AG04449 (cell line): ENCODE measurements at regions not wholly inside any gene's neighbourhood (a gene's known extent, or its start where the extent isn't known, plus 50 kb on each side); places are given as distances from the start of the nearest gene placed in this dataset.

Source experiments
- CTCF ChIA-PET: fragments of 350-600 bp; formaldehyde crosslinking; extraction: SDS; loops from one replicate; lab custom pipeline; 2021; ENCODE audit warnings: antibody characterized with exemption; lab: Yijun Ruan, JAX
- POLR2A ChIA-PET: fragments of 400-600, 350-600 bp; formaldehyde crosslinking; extraction: SDS; loops from one replicate; lab custom pipeline; 2020; ENCODE audit warnings: antibody characterized with exemption, inconsistent platforms; lab: Yijun Ruan, JAX
- DNase-seq: peaks from one replicate; pipeline ENCODE4 v3.0.0-alpha.2; 2010; ENCODE audit warnings: low read depth, low spot score
- H3K4me3 ChIP-seq: 2 replicates; pipeline ENCODE4 v1.5.1; 2011; ENCODE audit warnings: low read depth, mild to moderate bottlenecking, control low read depth, low read length
- CTCF ChIP-seq: IDR thresholded peaks from one replicate; pipeline ENCODE4 v1.5.1; 2011; ENCODE audit warnings: mild to moderate bottlenecking, moderate library complexity, low read length, control low read depth, inconsistent platforms; ENCODE audit not compliant: insufficient read depth; ENCODE audit errors: missing control alignments

- POLR2A ChIA-PET: no interaction called here
- no peak for TF ChIP-seq CTCF
- CTCF ChIA-PET: no interaction called here
- no peak for DNase-seq
- no peak overlapping the region for H3K4me3 ChIP-seq
Measured at GRCh38 chr14:34184126-34184525, 233.3 kb upstream of the EGLN3 start.

DNA sequence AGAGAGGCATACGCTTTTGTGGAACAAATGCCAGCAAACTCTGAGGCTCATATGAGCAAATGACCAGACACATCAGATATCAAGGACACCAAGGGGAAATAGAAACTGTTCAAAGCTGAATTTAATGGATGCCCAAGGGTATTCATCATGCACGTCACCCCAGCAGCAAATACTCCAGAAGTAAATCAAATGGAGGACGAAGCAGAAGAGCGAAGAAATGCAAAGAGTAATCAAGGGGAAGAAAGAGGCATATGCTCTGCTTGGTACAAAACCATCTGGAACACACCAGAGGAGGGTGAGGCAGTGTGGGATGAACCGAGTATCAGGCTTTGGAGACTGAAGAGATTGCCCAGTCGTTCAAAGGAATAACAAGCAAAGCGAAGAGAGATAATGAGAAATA lies 232.6 kb upstream of the EGLN3 start:
- TF ChIP-seq CTCF: no peak
- DNase-seq: no peak
- ChIA-PET POLR2A (no interaction called here), CTCF (no interaction called here)
- no peak overlapping the region for H3K4me3 ChIP-seq

- H3K4me3 ChIP-seq: no peak overlapping the region
- DNase-seq: no peak
- no peak for TF ChIP-seq CTCF
- ChIA-PET POLR2A (no interaction called here), CTCF (no interaction called here)
Measured at GRCh38 chr14:34181338-34181737, 230.5 kb upstream of the EGLN3 start.

GRCh38 chr14:34180869-34181268 lies 230.0 kb upstream of the EGLN3 start:
- POLR2A ChIA-PET: no interaction called here
- CTCF ChIA-PET: no interaction called here
- no peak overlapping the region for H3K4me3 ChIP-seq
- no peak for DNase-seq
- TF ChIP-seq CTCF: no peak

DNA sequence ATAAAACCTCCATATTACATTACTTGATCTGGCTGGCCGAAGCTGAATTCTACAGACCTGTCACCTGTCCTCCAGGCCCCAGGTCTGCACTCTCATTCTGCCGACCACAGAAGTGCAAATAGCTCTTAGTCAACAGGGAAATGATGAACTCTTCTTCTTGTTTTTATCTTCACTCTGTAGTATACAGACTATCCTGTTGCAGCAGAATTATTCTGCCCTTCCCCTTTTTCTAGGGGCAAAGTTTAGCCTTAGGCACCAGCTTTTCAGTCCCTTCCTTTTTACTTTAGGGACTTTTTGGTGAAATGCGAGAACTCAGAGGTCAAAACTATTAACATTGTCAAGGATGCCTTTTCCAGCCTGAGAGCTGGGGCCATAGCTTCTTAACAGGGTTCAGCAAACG lies 229.6 kb upstream of the EGLN3 start:
- H3K4me3 ChIP-seq: no peak overlapping the region
- TF ChIP-seq CTCF: no peak
- DNase-seq: no peak
- POLR2A ChIA-PET: no interaction called here
- CTCF ChIA-PET: no interaction called here

DNA sequence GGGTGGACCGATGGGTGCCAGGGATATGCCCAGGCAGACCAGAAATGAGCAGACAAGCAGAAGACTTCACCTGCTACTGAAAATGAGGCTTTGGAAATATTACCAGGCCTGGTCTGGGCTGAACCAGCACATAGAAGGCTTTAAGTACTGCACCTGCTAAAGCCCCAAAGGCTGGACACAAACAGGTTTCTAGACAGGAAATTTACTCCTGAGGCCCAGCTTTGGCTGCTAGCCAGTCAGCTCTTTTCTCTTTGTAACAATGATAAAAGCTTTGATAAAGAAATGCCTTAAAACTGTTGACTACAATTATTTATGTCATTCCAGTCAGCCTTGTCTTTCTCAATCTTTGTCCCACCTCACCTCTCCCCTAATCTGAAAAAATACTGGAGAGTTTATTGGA lies 228.9 kb upstream of the EGLN3 start:
- no peak for DNase-seq
- POLR2A ChIA-PET: no interaction called here
- no peak overlapping the region for H3K4me3 ChIP-seq
- TF ChIP-seq CTCF: no peak
- CTCF ChIA-PET: no interaction called here
